ENCODE measurements at regions not wholly inside any gene's neighbourhood (a gene's known extent, or its start where the extent isn't known, plus 50 kb on each side); places are given as distances from the start of the nearest gene placed in this dataset.

DNA sequence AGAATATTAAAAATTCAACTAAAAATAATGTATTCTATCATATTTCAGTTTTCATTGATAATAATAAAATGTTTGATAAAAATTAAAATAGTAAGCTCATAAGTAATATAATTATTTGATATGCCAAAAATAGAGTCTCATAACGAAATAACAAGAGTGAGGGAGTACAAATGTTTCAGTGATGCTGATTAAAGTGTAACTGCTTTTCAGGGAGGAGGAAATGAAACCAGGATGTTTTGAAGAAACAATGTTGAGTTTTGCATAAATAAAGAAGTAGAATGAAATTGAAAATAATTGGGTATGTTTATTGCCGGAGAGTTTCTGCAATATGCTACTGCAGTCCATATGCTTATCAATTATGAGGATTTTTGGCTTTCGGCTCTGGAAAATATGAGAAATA lies 1159.8 kb upstream of the ADGRL2 start:
- no peak for TF ChIP-seq ZNF274 (IDR thresholded peaks at IDR 0.05; ENCODE audit: low read depth, low read length)

DNA sequence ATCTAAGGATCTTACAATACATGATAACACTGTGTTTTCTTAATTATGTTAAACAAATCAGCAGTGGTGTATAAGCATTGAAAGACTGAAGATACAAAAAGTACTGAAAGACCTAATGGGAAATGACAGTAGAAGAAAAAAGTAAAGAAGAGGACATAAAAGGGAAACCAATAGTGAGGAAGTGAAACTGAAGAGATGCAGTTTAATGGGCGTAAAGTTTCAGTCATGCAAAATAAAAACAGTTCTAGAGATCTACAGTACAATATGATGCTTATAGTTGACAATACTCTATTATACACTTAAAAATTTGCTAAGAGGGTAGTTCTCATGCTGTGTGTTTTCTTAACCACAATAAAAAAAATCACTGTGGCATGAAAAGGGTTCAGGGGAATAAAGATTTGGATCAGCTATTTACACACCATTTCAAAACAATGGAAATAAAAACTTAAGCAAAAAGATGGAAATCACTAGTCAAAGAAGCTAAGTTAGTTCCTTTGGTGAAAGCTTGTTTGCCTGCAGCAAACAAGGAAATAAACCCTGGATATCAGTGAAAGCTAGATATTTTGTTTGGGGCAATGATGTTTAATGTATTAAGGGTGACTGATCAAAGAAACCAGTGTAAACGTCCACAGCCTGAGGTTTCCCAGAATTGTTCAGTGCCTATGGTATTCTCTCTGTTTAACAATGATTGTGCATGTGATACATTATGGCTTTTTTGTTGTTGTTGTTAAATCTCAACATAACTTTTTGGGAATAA lies 1160.8 kb upstream of the ADGRL2 start:
- TF ChIP-seq ZNF274 (IDR thresholded peaks at IDR 0.05; ENCODE audit: low read depth, low read length): no peak
- no peak overlapping the region for H3K4me3 ChIP-seq (ENCODE audit: low read length)

More for the DNA sequence above, 1159.8 kb upstream of the ADGRL2 start:
- no peak overlapping the region for H3K4me3 ChIP-seq (ENCODE audit: low read length)

DNA sequence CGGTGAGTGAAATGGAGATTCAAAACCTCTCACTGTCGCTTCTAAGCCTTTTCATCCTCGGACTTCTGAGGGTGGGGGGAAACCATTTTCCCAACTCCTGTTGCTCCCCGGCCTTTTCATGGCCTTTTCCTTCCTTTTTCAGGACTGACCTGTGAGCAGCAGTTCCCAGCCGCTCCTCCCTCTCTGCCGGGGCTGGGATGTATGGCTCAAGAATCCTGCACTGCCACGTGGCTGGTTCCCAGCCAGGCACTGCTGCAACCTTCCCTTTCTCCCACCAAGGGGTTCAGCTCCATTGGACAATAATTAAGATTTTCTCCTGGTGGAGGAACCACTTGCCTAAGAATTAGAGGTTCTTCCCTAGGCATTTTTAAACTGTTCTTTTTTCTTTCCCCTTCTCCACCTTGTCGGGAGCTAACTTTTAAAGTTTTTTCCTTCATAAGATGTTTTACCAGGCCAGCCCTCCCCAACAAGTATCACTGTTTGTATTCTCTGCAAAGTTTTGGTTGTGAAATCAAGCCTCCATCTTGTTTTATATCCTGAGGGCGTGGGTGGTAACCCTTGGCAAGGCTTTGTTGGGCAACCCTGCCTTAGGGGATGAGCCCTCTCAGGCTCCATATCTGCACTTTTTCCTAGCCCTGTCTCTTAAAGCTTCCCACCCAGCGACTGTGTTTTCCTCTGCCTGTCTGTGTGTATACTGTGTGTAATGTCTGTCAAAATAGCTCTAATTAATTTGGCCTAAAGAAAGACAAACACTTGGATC lies 1166.6 kb upstream of the ADGRL2 start:
- H3K4me3 ChIP-seq (ENCODE audit: low read length): no peak overlapping the region
- TF ChIP-seq ZNF274 (IDR thresholded peaks at IDR 0.05; ENCODE audit: low read depth, low read length): no peak

DNA sequence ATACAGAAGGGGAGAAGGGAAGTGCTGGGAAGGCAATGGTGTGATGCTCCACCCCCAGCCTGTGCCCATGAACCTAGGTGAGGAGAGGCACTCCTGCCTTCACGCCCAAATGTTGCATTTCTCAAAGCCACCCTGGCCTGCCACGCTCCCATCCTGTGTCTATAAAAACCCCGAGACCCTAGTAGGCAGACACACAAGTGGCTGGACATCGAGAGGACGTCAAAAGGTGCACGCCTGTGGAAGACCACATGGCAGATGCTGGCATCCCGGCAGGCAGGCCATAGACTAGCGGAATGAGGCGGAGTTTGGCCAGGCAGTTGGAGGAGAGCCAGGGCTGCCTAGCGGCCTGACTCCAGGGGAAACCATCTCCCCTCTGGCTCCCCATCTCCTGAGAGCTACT lies 1168.5 kb upstream of the ADGRL2 start:
- TF ChIP-seq ZNF274 (IDR thresholded peaks at IDR 0.05; ENCODE audit: low read depth, low read length): no peak
- no peak overlapping the region for H3K4me3 ChIP-seq (ENCODE audit: low read length)

DNA sequence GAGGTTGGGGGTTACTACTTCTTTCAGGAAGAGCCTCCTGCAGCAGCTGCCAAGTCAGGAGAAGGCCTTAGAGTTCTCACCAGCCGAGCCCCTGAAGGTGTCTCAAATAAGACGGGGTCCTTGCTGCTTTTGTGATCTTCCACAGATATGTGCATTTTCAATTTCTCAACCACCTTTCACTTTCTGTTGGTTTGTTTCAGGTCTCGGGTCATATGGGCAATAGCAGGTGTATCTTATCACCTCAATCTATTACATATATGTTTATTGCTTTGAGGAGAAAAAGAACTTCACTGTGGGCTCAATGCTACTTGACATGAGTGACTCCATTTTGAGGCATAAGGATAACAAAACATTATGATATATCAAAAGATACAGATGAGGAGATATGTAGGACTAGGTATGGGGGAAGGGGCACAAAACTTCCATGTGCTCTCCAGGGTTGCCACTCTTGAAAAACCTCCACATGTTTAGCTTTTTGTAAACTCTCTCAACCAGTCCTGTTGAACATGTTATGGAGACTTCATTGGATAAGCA lies 1171.4 kb upstream of the ADGRL2 start:
- TF ChIP-seq ZNF274 (IDR thresholded peaks at IDR 0.05; ENCODE audit: low read depth, low read length): no peak
- no peak overlapping the region for H3K4me3 ChIP-seq (ENCODE audit: low read length)

DNA sequence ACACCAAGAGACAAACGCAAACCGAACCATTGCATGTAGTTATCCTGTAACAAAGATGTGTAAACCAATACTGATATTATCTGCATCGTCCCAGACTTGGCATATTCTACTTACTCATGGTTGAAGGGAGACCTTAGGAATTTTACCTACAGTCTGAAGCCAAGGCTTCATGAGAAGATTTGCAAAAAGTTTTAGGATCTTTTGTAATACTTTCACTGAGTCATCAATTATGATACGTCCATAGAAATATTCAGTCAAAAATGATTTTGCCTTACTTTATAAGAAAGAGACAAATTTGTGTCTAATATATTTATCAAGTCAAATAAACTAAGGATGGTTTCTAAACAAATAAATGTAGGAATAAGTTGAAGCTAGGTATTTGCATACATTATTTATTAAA lies 1176.1 kb upstream of the ADGRL2 start:
- no peak for TF ChIP-seq ZNF274 (IDR thresholded peaks at IDR 0.05; ENCODE audit: low read depth, low read length)
- H3K4me3 ChIP-seq (ENCODE audit: low read length): no peak overlapping the region

DNA sequence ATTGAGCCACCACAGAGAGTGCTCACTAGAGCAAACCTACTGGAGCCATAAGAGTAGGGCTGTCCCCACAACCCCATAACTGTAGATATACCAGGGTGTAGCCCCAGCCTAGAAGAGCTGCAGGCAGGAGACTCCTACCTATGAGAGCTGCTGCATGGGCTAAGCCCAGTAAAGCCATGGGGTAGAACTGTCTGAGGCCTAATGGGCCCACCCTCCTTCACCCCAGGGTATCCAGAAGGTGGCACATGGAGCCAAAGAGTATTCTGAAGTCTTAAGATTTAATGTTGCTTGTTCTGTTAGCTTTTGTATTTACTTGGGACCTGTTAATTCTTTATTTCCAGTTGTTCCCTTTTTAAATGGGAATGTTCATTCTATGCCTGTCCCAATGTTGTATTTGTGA lies 1193.7 kb upstream of the ADGRL2 start:
- TF ChIP-seq ZNF274 (IDR thresholded peaks at IDR 0.05; ENCODE audit: low read depth, low read length): no peak
- H3K4me3 ChIP-seq (ENCODE audit: low read length): no peak overlapping the region

DNA sequence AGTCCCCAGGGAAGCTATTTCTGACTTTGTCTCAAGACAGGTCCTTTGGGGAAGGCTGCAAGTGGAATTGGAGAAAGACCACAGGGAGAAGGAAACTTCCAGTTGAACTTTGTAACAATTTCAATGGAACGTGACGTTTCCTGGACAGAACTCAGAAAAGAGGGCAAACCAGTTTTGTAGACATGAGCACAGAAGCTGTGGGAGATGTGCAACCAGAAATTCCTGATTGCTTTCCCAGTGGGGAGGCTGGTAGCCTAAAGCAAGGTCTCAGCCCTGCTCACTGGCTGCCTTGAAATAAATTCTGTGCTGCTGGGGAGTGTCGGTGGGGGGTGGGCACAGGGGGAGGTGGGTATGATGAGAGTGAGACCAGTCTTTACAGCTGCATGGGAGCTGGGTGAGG lies 1206.7 kb upstream of the ADGRL2 start:
- TF ChIP-seq ZNF274 (IDR thresholded peaks at IDR 0.05; ENCODE audit: low read depth, low read length): no peak
- no peak overlapping the region for H3K4me3 ChIP-seq (ENCODE audit: low read length)

DNA sequence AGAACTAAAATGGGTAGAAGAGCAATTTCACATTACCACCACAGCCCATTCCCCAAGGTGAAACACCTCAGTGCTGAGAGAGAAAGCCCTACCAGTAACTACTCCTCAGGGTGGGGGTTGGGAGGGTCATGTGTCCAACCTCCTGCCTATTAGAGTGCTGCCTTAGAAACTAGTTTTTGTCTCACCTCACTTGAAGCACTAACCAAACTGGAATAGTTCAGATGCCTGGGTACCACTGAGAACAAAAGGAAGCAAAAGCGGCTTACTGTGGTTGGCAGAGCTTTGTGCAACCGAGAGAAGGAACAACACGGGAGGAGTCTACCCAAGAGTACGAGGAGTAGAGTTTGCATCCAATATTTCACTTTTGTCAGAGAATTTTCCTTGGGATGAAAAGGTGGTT lies 1207.5 kb upstream of the ADGRL2 start:
- H3K4me3 ChIP-seq (ENCODE audit: low read length): no peak overlapping the region
- no peak for TF ChIP-seq ZNF274 (IDR thresholded peaks at IDR 0.05; ENCODE audit: low read depth, low read length)

DNA sequence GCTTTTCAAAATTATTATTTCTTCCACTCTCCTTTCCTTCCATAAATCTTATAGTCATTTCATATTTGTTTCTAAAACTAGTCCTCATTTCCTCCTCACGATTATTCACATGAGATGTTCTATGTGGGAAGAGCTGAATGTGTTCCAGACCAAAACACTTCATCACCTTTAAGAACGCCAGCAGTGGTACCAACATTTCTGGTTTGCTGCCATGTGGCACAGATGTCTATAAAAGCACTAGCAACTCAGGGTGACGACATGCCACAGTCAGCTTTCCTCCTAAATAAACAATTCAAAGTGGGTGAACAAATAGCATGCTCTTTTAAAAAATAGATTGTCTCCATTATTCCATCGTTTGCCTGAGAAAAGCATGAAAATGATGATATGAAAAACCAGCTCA lies 1217.8 kb upstream of the ADGRL2 start:
- H3K4me3 ChIP-seq (ENCODE audit: low read length): no peak overlapping the region
- TF ChIP-seq ZNF274 (IDR thresholded peaks at IDR 0.05; ENCODE audit: low read depth, low read length): no peak

DNA sequence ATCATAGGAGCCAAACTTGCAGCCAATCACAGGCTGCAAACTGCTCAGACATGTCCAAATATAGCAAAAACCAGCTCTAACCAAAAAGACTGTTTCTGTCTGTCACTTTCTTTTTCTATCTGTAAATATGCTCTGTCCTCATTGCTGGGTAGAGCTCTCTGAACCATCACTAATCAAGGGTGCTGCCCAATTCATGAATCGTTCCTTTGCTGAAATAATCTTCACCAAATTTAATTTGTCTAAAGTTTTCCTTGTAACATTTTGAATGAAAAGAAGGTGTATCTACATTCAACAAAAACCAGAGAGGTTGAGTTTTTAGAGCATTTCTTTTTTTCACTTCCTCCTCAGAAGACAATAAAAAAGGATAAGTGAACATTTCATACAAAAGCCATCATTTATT lies 1221.7 kb upstream of the ADGRL2 start:
- H3K4me3 ChIP-seq (ENCODE audit: low read length): no peak overlapping the region
- no peak for TF ChIP-seq ZNF274 (IDR thresholded peaks at IDR 0.05; ENCODE audit: low read depth, low read length)

DNA sequence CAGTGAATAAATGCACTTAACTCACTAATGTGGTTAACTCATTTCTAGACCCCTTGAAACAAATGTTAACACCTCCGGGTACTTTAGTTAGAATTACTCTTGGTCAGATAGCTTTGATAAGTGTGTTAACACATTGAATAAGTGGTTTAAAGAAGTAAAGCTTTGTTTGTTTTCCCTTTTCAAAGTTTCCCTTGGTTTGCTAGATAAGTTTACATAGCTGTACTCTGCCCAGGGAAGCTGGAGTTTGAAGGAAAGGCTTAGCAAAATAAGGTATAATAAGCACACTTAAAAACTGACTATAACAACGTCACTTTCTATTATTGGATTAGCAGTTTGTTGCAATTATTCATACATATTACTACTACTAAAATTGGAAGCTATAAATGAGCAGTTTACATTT lies 1233.9 kb upstream of the ADGRL2 start:
- H3K4me3 ChIP-seq (ENCODE audit: low read length): no peak overlapping the region
- no peak for TF ChIP-seq ZNF274 (IDR thresholded peaks at IDR 0.05; ENCODE audit: low read depth, low read length)

DNA sequence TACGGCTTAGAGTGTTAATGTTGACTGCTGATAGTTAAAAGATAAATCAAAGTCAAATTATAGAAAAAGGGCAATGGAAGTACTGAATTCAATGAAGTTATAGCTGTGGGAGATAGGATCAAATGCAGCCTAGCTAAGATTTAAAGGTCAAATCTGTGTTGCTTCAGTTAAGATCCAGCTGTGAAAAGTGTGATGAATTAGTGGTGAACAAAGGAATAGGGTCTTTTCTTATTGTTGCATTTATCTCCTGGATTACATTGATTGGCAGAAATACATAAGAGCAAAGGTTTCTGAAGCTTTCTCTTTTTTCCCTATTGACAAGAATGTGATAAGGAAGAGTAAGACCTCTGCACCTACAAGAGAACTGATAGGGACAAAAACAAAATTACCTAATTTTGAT lies 1234.6 kb upstream of the ADGRL2 start:
- no peak overlapping the region for H3K4me3 ChIP-seq (ENCODE audit: low read length)

DNA sequence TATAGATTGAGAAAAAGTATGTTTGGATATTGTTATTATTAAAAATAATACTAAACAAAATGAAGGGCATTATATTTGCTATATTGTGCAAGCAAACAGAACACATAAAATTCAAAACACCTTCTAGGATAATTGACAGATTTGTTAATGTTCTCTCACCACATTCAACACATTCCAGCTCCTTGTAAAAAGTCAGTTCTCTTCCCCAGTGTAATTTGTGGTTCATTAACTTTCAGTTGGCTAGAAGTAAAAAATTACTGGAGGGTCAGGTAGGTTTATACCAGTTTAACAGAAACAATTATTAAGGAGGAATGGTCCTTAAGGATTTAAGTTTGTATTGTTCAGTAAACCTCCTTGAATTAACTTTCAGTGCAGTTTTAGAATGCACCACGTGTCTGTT lies 1235.3 kb upstream of the ADGRL2 start:
- TF ChIP-seq ZNF274 (IDR thresholded peaks at IDR 0.05; ENCODE audit: low read depth, low read length): no peak

More for the DNA sequence above, 1234.6 kb upstream of the ADGRL2 start:
- no peak for TF ChIP-seq ZNF274 (IDR thresholded peaks at IDR 0.05; ENCODE audit: low read depth, low read length)

DNA sequence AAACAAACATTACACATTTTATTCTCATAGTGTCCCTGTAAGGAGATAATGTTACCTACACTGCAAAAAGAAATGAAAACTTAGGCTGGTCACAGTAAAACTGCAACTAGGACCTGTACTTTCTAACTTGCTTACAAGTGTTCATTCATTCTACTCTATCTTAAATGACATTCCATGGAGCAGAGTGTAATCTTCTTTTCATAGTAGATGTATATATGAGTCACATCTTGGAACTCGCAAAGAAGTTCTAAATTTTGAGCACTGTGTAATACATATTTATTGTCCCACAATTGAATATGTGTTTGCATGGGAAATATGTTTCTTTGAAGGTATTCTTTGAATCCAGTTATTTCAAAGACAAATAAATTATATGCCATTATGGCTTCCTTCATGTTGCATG lies 1258.5 kb upstream of the ADGRL2 start:
- TF ChIP-seq ZNF274 (IDR thresholded peaks at IDR 0.05; ENCODE audit: low read depth, low read length): no peak
- no peak overlapping the region for H3K4me3 ChIP-seq (ENCODE audit: low read length)

More for the DNA sequence above, 1235.3 kb upstream of the ADGRL2 start:
- no peak overlapping the region for H3K4me3 ChIP-seq (ENCODE audit: low read length)
